H9 (cell line): ENCODE measurements at regions not wholly inside any gene's neighbourhood (a gene's known extent, or its start where the extent isn't known, plus 50 kb on each side); places are given as distances from the start of the nearest gene placed in this dataset.

Experiments used
- DNase-seq: peaks from one replicate; pipeline ENCODE4 v3.0.0-alpha.2; 2017
- H2AFZ ChIP-seq: one replicate; pipeline ENCODE4 v1.6.1; 2013; ENCODE audit warnings: mild to moderate bottlenecking, low read length, control low read depth, moderate library complexity
- H2AK5ac ChIP-seq: 2 replicates; pipeline ENCODE4 v1.6.1; 2013; ENCODE audit warnings: low read length, control low read depth, mixed read lengths; ENCODE audit not compliant: insufficient read length
- H2BK120ac ChIP-seq: one replicate; pipeline ENCODE4 v1.6.1; 2013; ENCODE audit warnings: low read depth, mild to moderate bottlenecking, low read length, control low read depth, inconsistent platforms; ENCODE audit not compliant: poor library complexity, severe bottlenecking
- H2BK12ac ChIP-seq: 2 replicates; pipeline ENCODE4 v1.6.1; 2013; ENCODE audit warnings: low read length, control low read depth, mixed read lengths, low read depth; ENCODE audit not compliant: insufficient read length
- H2BK15ac ChIP-seq: 2 replicates; pipeline ENCODE4 v1.6.1; 2013; ENCODE audit warnings: low read depth, low read length, control low read depth
- H2BK20ac ChIP-seq: one replicate; pipeline ENCODE4 v1.6.1; 2013; ENCODE audit warnings: low read depth, mild to moderate bottlenecking, low read length, control low read depth, inconsistent platforms; ENCODE audit not compliant: poor library complexity, severe bottlenecking
- H2BK5ac ChIP-seq: 2 replicates; pipeline ENCODE4 v1.6.1; 2013; ENCODE audit warnings: low read length, control low read depth, mixed read lengths; ENCODE audit not compliant: insufficient read length
- H3K14ac ChIP-seq: 2 replicates; pipeline ENCODE4 v1.6.1; 2013; ENCODE audit warnings: low read length, control low read depth; ENCODE audit not compliant: insufficient read depth
- H3K18ac ChIP-seq: 2 replicates; pipeline ENCODE4 v1.6.1; 2013; ENCODE audit warnings: low read depth, mild to moderate bottlenecking, mixed read lengths, low read length, control low read depth; ENCODE audit not compliant: insufficient read length
- H3K23ac ChIP-seq: 2 replicates; pipeline ENCODE4 v1.6.1; 2013; ENCODE audit warnings: low read length, control low read depth, mixed read lengths, low read depth; ENCODE audit not compliant: insufficient read length
- H3K23me2 ChIP-seq: 2 replicates; pipeline ENCODE4 v1.6.1; 2013; ENCODE audit warnings: low read depth, mild to moderate bottlenecking, mixed read lengths, low read length, control low read depth; ENCODE audit not compliant: insufficient read length, poor library complexity, severe bottlenecking
- H3K27ac ChIP-seq: 2 replicates; pipeline ENCODE4 v1.5.1; 2013; ENCODE audit warnings: low read length, control low read depth, mixed read lengths, low read depth; ENCODE audit not compliant: insufficient read length
- H3K27me3 ChIP-seq: 2 replicates; pipeline ENCODE4 v1.6.1; 2013; ENCODE audit warnings: low read length, control low read depth, inconsistent platforms; ENCODE audit not compliant: insufficient read depth
- H3K4ac ChIP-seq: 2 replicates; pipeline ENCODE4 v1.6.1; 2013; ENCODE audit warnings: low read depth, mild to moderate bottlenecking, control low read depth, inconsistent platforms, low read length, moderate library complexity
- H3K4me1 ChIP-seq: 2 replicates; pipeline ENCODE4 v1.6.1; 2013; ENCODE audit warnings: low read length, control low read depth, inconsistent platforms; ENCODE audit not compliant: insufficient read depth
- H3K4me2 ChIP-seq: 2 replicates; pipeline ENCODE4 v1.6.1; 2013; ENCODE audit warnings: low read length, control low read depth, mixed read lengths; ENCODE audit not compliant: insufficient read length, insufficient read depth
- H3K56ac ChIP-seq: 2 replicates; pipeline ENCODE4 v1.6.1; 2013; ENCODE audit warnings: low read depth, mild to moderate bottlenecking, mixed read lengths, low read length, control low read depth; ENCODE audit not compliant: insufficient read length
- H3K79me1 ChIP-seq: 2 replicates; pipeline ENCODE4 v1.6.1; 2013; ENCODE audit warnings: low read depth, mild to moderate bottlenecking, moderate library complexity, low read length, control low read depth, inconsistent platforms; ENCODE audit not compliant: insufficient read depth, poor library complexity, severe bottlenecking
- H3K79me2 ChIP-seq: 2 replicates; pipeline ENCODE4 v1.6.1; 2013; ENCODE audit warnings: low read length, control low read depth, inconsistent platforms; ENCODE audit not compliant: insufficient read depth
- H3K9ac ChIP-seq: 2 replicates; pipeline ENCODE4 v1.6.1; 2013; ENCODE audit warnings: low read length, control low read depth, mixed read lengths; ENCODE audit not compliant: insufficient read length; ENCODE audit errors: extremely low read depth
- H3K9me3 ChIP-seq: one replicate; pipeline ENCODE4 v1.6.1; 2013; ENCODE audit warnings: low read depth, low read length, inconsistent platforms; ENCODE audit not compliant: control insufficient read depth
- H3T11ph ChIP-seq: one replicate; pipeline ENCODE4 v1.6.1; 2013; ENCODE audit warnings: mild to moderate bottlenecking, low read length, control low read depth, inconsistent platforms
- H4K20me1 ChIP-seq: one replicate; pipeline ENCODE4 v1.6.1; 2013; ENCODE audit not compliant: control insufficient read depth, insufficient read length, insufficient read depth
- H4K5ac ChIP-seq: 2 replicates; pipeline ENCODE4 v1.6.1; 2013; ENCODE audit warnings: low read depth, mild to moderate bottlenecking, mixed read lengths, low read length, control low read depth; ENCODE audit not compliant: insufficient read length
- H4K8ac ChIP-seq: replicated peaks from 2 replicates; pipeline ENCODE4 v1.6.1; 2013; ENCODE audit warnings: low read length, control low read depth, mixed read lengths, low read depth; ENCODE audit not compliant: insufficient read length
- H4K91ac ChIP-seq: 2 replicates; pipeline ENCODE4 v1.6.1; 2013; ENCODE audit warnings: low read depth, mild to moderate bottlenecking, moderate library complexity, mixed read lengths, low read length, control low read depth; ENCODE audit not compliant: insufficient read length
- H3K27ac Mint-ChIP-seq, 3 experiments: 2 replicates in 2 of 3; 3 replicates in 1 of 3; pipeline ENCODE4 v1.8.0; 2020 to 2021; ENCODE audit warnings: mixed read lengths in 3 of 3, mild to moderate bottlenecking in 1 of 3, moderate library complexity in 1 of 3
- H3K27me3 Mint-ChIP-seq: 2 replicates; pipeline ENCODE4 v1.8.0; 2021; ENCODE audit warnings: low read depth, mild to moderate bottlenecking, moderate library complexity, mixed read lengths
- H3K36me3 Mint-ChIP-seq, 3 experiments: 2 replicates in 2 of 3; 3 replicates in 1 of 3; pipeline ENCODE4 v1.8.0; 2020 to 2021; ENCODE audit warnings: low read depth in 3 of 3, mixed read lengths in 3 of 3; ENCODE audit not compliant: insufficient read depth in 1 of 3
- H3K4me1 Mint-ChIP-seq, 2 experiments: 2 replicates each; pipeline ENCODE4 v1.8.0; 2020; ENCODE audit warnings: mixed read lengths in 2 of 2
- H3K4me3 Mint-ChIP-seq, 2 experiments: 2 replicates in 1 of 2; 3 replicates in 1 of 2; pipeline ENCODE4 v1.8.0; 2020 to 2021; ENCODE audit warnings: mild to moderate bottlenecking in 2 of 2, mixed read lengths in 2 of 2, moderate library complexity in 1 of 2
- H3K9me3 Mint-ChIP-seq, 2 experiments: 2 replicates in 1 of 2; 3 replicates in 1 of 2; pipeline ENCODE4 v1.8.0; 2020; ENCODE audit warnings: mild to moderate bottlenecking in 2 of 2, mixed read lengths in 2 of 2, moderate library complexity in 1 of 2
- CTCF ChIP-seq: fragments of 200-600 bp; sonication (generic); conservative IDR thresholded peaks from 3 replicates; pipeline ENCODE4 v1.8.0; 2021; ENCODE audit warnings: antibody characterized with exemption, mild to moderate bottlenecking
- WGBS: extraction: QIAGEN DNeasy Blood & Tissue Kit; methylation state at CpG from one replicate; pipeline ENCODE4 v1.1.7; 2013; ENCODE audit warnings: missing lambda C conversion rate, low lambda C conversion rate, mixed read lengths; ENCODE audit not compliant: insufficient read length; ENCODE audit errors: extremely low coverage; 5-methylcytosine and 5-hydroxymethylcytosine counted together

DNA sequence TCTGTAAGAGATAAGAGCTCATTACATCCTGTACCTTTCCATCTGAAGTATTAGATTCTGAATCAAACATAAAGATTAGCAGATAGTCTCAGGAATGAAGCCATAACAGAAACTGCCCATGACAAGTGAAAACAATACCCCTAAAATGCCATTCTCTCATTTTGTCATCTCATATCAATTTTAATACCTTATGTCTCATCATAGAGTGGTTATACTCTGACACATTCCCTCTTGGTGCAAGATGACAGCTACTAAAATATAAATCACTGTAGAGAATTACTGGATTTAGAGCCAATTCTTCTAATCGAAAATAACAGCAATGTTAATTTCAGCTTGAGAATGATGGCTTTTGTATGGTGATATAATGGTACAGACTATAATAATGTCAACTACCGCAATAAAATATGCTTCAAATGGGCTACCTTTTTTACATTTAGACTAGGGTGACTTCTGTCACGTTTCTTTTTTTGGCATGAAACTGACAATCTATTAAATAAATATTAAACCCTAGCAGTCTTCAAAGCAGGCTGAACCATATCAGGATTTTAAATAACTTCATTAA is 125.1 kb upstream of the ITGA4 start:
- Histone ChIP-seq H3K23ac (no peak overlapping the region), H2BK12ac (no peak overlapping the region), H2BK20ac (no peak overlapping the region), H3K56ac (no peak overlapping the region), H3K27me3 (no peaks in the 10 kb centered on the region), H3K14ac (no peak overlapping the region), H3K79me2 (no peaks in the 10 kb centered on the region), H4K91ac (no peak overlapping the region), H3T11ph (no peak overlapping the region), H3K4me1 (no peaks in the 10 kb centered on the region), H4K5ac (no peak overlapping the region), H3K9ac (no peak overlapping the region), H3K27ac (no peak overlapping the region), H3K18ac (no peak overlapping the region), H3K79me1 (no peaks in the 10 kb centered on the region), H2BK15ac (no peak overlapping the region), H4K8ac (no peak overlapping the region), H2AFZ (no peak overlapping the region), H2BK120ac (no peak overlapping the region), H3K4me2 (no peak overlapping the region), H2AK5ac (no peak overlapping the region), H3K4ac (no peak overlapping the region), H4K20me1 (no peaks in the 10 kb centered on the region), H3K9me3 (no peaks in the 10 kb centered on the region), H2BK5ac (no peak overlapping the region), H3K23me2 (no peaks in the 10 kb centered on the region)
- Mint-ChIP-seq H3K27ac (no peak overlapping the region), H3K9me3 (peaks cover 5 to 9% of the 10 kb centered on the region in 2 experiments; a peak in 3 of 5 replicates), H3K27me3 (no peaks in the 10 kb centered on the region), H3K4me3 (no peak overlapping the region), H3K36me3 (peaks cover 0 to 8% (median 0%) of the 10 kb centered on the region in 3 experiments; a peak in 1 of 7 replicates), H3K4me1 (no peaks in the 10 kb centered on the region)
- DNase-seq: no peak
- WGBS: no CpG with 5 or more reads among the region's 3 CpGs
- no peak for TF ChIP-seq CTCF
